HEK293 (cell line): ENCODE measurements at regions not wholly inside any gene's neighbourhood (a gene's known extent, or its start where the extent isn't known, plus 50 kb on each side); places are given as distances from the start of the nearest gene placed in this dataset.

Experiments used
- CTCF ChIA-PET: fragments of 350-600 bp; formaldehyde crosslinking; extraction: SDS; loops from one replicate; lab custom pipeline; 2021; ENCODE audit warnings: antibody characterized with exemption; lab: Yijun Ruan, JAX
- POLR2A ChIA-PET: fragments of 300-600 bp; formaldehyde crosslinking; extraction: SDS; loops from one replicate; lab custom pipeline; 2020; ENCODE audit warnings: antibody characterized with exemption, inconsistent platforms; lab: Yijun Ruan, JAX
- H3K27ac ChIP-seq: fragments of 200-500 bp; sonication (Bioruptor generic); 2 replicates; pipeline ENCODE4 v1.5.1; 2014; ENCODE audit warnings: low read depth, low read length, control low read depth, inconsistent platforms; ENCODE audit errors: extremely low read depth
- H3K36me3 ChIP-seq, 2 experiments: fragments of 200-500 bp in 1 of 2; sonication (Bioruptor generic) in 1 of 2; 1 replicate in 1 of 2; 2 replicates in 1 of 2; pipeline ENCODE4 v1.5.1; 2014 to 2017; ENCODE audit warnings: inconsistent platforms in 2 of 2, low read length in 2 of 2; ENCODE audit not compliant: control insufficient read depth in 2 of 2, insufficient read depth in 1 of 2
- H3K4me1 ChIP-seq: fragments of 200-500 bp; sonication (Bioruptor generic); 2 replicates; pipeline ENCODE4 v1.5.1; 2014; ENCODE audit warnings: mild to moderate bottlenecking, low read length, inconsistent platforms; ENCODE audit not compliant: control insufficient read depth, insufficient read depth
- H3K4me3 ChIP-seq: 2 replicates; pipeline ENCODE4 v1.5.1; 2011; ENCODE audit warnings: low read depth, mild to moderate bottlenecking, control low read depth, low read length, moderate library complexity
- H3K9me3 ChIP-seq: fragments of 200-500 bp; sonication (Bioruptor generic); 2 replicates; pipeline ENCODE4 v1.5.1; 2014; ENCODE audit warnings: low read depth, low read length, inconsistent platforms; ENCODE audit not compliant: control insufficient read depth, insufficient read depth
- CTCF ChIP-seq: fragments of 450-650 bp; formaldehyde crosslinking; IDR thresholded peaks from 2 replicates; pipeline ENCODE4 v1.5.1; 2016; ENCODE audit warnings: missing biosample characterization, missing genetic modification characterization
- EGR2 ChIP-seq: fragments of 450-650 bp; formaldehyde crosslinking; IDR thresholded peaks from 2 replicates; pipeline ENCODE4 v1.5.1; 2016; ENCODE audit warnings: low read depth, missing biosample characterization, missing genetic modification characterization
- KLF8 ChIP-seq: fragments of 450-650 bp; formaldehyde crosslinking; IDR thresholded peaks from 2 replicates; pipeline ENCODE4 v1.5.1; 2016; ENCODE audit warnings: missing biosample characterization, missing genetic modification characterization
- MZF1 ChIP-seq: fragments of 450-650 bp; formaldehyde crosslinking; IDR thresholded peaks from 2 replicates; pipeline ENCODE4 v1.5.1; 2017; ENCODE audit warnings: missing biosample characterization, missing genetic modification characterization, borderline replicate concordance
- PRDM6 ChIP-seq: fragments of 450-650 bp; formaldehyde crosslinking; IDR thresholded peaks from 2 replicates; pipeline ENCODE4 v1.5.1; 2017; ENCODE audit warnings: missing biosample characterization, missing genetic modification characterization
- YY1 ChIP-seq: fragments of 450-650 bp; formaldehyde crosslinking; IDR thresholded peaks from 2 replicates; pipeline ENCODE4 v1.5.1; 2018; ENCODE audit warnings: missing biosample characterization, missing genetic modification characterization
- ZIC2 ChIP-seq: fragments of 450-650 bp; formaldehyde crosslinking; IDR thresholded peaks from 2 replicates; pipeline ENCODE4 v1.5.1; 2016; ENCODE audit warnings: missing biosample characterization, missing genetic modification characterization
- ZNF148 ChIP-seq: fragments of 450-650 bp; formaldehyde crosslinking; IDR thresholded peaks from 2 replicates; pipeline ENCODE4 v1.5.0; 2017; ENCODE audit warnings: missing biosample characterization, missing genetic modification characterization, borderline replicate concordance
- ZNF174 ChIP-seq: fragments of 450-650 bp; formaldehyde crosslinking; IDR thresholded peaks from 2 replicates; pipeline ENCODE4 v1.5.0; 2017; ENCODE audit warnings: missing biosample characterization, mild to moderate bottlenecking, missing genetic modification characterization
- ZNF175 ChIP-seq: fragments of 450-650 bp; formaldehyde crosslinking; IDR thresholded peaks from 2 replicates; pipeline ENCODE4 v1.5.1; 2016; ENCODE audit warnings: missing biosample characterization, missing genetic modification characterization
- ZNF239 ChIP-seq: fragments of 450-650 bp; formaldehyde crosslinking; IDR thresholded peaks from 2 replicates; pipeline ENCODE4 v1.5.1; 2016; ENCODE audit warnings: missing biosample characterization, missing genetic modification characterization
- ZNF274 ChIP-seq, 2 experiments: fragments of 200-500 bp in 1 of 2; fragments of 450-650 bp in 1 of 2; sonication (Bioruptor generic) in 1 of 2; formaldehyde crosslinking in 1 of 2; IDR thresholded peaks; 2 replicates each; pipeline versions ENCODE4 v1.5.1 to v1.6.1; 2014 to 2016; ENCODE audit warnings: borderline replicate concordance in 1 of 2, inconsistent platforms in 1 of 2, low read length in 1 of 2, missing biosample characterization in 1 of 2, missing genetic modification characterization in 1 of 2
- ZNF292 ChIP-seq: fragments of 450-650 bp; formaldehyde crosslinking; IDR thresholded peaks from 2 replicates; pipeline ENCODE4 v1.5.1; 2016; ENCODE audit warnings: low read depth, missing biosample characterization, missing genetic modification characterization, borderline replicate concordance
- ZNF302 ChIP-seq: fragments of 450-650 bp; formaldehyde crosslinking; IDR thresholded peaks from 2 replicates; pipeline ENCODE4 v1.5.1; 2016; ENCODE audit warnings: missing biosample characterization, missing genetic modification characterization, low read depth
- ZNF311 ChIP-seq: fragments of 450-650 bp; formaldehyde crosslinking; IDR thresholded peaks from 2 replicates; pipeline ENCODE4 v1.5.1; 2017; ENCODE audit warnings: missing biosample characterization, missing genetic modification characterization, borderline replicate concordance
- ZNF394 ChIP-seq: fragments of 450-650 bp; formaldehyde crosslinking; IDR thresholded peaks from 2 replicates; pipeline ENCODE4 v1.5.1; 2016; ENCODE audit warnings: missing biosample characterization, missing genetic modification characterization, mild to moderate bottlenecking, moderate library complexity, borderline replicate concordance
- ZNF433 ChIP-seq: fragments of 450-650 bp; formaldehyde crosslinking; IDR thresholded peaks from 2 replicates; pipeline ENCODE4 v1.5.1; 2016; ENCODE audit warnings: missing biosample characterization, missing genetic modification characterization, low read depth
- ZNF514 ChIP-seq: fragments of 450-650 bp; formaldehyde crosslinking; IDR thresholded peaks from 2 replicates; pipeline ENCODE4 v1.5.1; 2016; ENCODE audit warnings: missing biosample characterization, missing genetic modification characterization
- ZSCAN16 ChIP-seq: fragments of 450-650 bp; formaldehyde crosslinking; IDR thresholded peaks from 2 replicates; pipeline ENCODE4 v1.5.1; 2016; ENCODE audit warnings: missing biosample characterization, missing genetic modification characterization
- ZSCAN4 ChIP-seq: fragments of 450-650 bp; formaldehyde crosslinking; IDR thresholded peaks from 2 replicates; pipeline ENCODE4 v1.5.1; 2017; ENCODE audit warnings: missing biosample characterization, missing genetic modification characterization

GRCh38 chr11:115712296-115712695, 208.1 kb upstream of the CADM1 start:
- ChIA-PET POLR2A (no interaction called here), CTCF (no interaction called here)
- H3K36me3 ChIP-seq: no peaks in the 10 kb centered on the region
- H3K4me1 ChIP-seq: no peaks in the 10 kb centered on the region
- H3K4me3 ChIP-seq: no peak overlapping the region
- TF ChIP-seq ZSCAN4 (tag by site-specific recombination) (no peak), CTCF (tag by site-specific recombination) (no peak), ZNF274 (IDR thresholded peaks at IDR 0.05; ENCODE audit: low read length) (no peak), ZNF274 (tag by site-specific recombination; IDR thresholded peaks at IDR 0.05; ENCODE audit: borderline replicate concordance) (no peak), ZNF175 (no peak), MZF1 (tag by site-specific recombination) (no peak), ZIC2 (tag by site-specific recombination) (no peak), PRDM6 (tag by site-specific recombination) (no peak), ZNF394 (tag by site-specific recombination) (no peak), ZNF311 (no peak), ZNF292 (tag by site-specific recombination) (no peak), YY1 (tag by site-specific recombination) (no peak), ZNF148 (tag by site-specific recombination) (no peak), ZNF239 (tag by site-specific recombination) (no peak), ZNF174 (tag by site-specific recombination) (no peak), KLF8 (tag by site-specific recombination) (no peak), ZNF302 (tag by site-specific recombination) (no peak), ZSCAN16 (no peak), EGR2 (tag by site-specific recombination) (no peak), ZNF433 (tag by site-specific recombination) (no peak), ZNF514 (tag by site-specific recombination) (no peak)
- TF ChIP-seq, all 188 proteins: peak for 0
- Histone ChIP-seq H3K9me3 (no peaks in the 10 kb centered on the region), H3K27ac (no peak overlapping the region)
